Fibroblast of villous mesenchyme (primary cell): ENCODE measurements at regions not wholly inside any gene's neighbourhood (a gene's known extent, or its start where the extent isn't known, plus 50 kb on each side); places are given as distances from the start of the nearest gene placed in this dataset.

Source experiments
- DNase-seq: peaks from one replicate; pipeline ENCODE4 v3.0.0-alpha.2; 2010; ENCODE audit warnings: low read depth
- H3K4me3 ChIP-seq: 2 replicates; pipeline ENCODE4 v1.5.1; 2011; ENCODE audit warnings: low read depth, mild to moderate bottlenecking, low read length
- TF ChIP-seq, protein P1 (sequence below): IDR thresholded peaks from 2 replicates; pipeline ENCODE4 v1.5.1; 2012; ENCODE audit warnings: low read depth, mild to moderate bottlenecking, low read length; ENCODE audit not compliant: insufficient read depth

DNA sequence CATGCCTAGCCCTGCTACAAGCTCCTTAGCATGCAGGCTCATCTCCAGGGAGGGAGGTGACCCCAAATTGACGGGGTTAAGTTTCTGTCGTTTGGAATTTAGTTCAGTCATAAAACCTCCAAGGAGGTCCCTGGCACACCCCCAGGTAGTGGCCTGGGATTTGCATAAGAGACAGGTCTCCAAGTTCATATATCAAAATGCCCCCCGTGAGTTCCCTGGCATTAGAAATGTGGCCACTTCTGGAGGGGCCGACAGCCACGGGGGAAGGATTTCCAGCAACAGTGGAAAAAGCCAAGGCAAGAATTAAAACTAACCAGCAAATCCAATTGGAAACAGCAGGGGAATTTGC, 228.8 kb downstream of the BCL11B start:
- no peak for DNase-seq
- no peak overlapping the region for H3K4me3 ChIP-seq
- TF ChIP-seq, protein P1, sequence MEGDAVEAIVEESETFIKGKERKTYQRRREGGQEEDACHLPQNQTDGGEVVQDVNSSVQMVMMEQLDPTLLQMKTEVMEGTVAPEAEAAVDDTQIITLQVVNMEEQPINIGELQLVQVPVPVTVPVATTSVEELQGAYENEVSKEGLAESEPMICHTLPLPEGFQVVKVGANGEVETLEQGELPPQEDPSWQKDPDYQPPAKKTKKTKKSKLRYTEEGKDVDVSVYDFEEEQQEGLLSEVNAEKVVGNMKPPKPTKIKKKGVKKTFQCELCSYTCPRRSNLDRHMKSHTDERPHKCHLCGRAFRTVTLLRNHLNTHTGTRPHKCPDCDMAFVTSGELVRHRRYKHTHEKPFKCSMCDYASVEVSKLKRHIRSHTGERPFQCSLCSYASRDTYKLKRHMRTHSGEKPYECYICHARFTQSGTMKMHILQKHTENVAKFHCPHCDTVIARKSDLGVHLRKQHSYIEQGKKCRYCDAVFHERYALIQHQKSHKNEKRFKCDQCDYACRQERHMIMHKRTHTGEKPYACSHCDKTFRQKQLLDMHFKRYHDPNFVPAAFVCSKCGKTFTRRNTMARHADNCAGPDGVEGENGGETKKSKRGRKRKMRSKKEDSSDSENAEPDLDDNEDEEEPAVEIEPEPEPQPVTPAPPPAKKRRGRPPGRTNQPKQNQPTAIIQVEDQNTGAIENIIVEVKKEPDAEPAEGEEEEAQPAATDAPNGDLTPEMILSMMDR, result no peak

DNA sequence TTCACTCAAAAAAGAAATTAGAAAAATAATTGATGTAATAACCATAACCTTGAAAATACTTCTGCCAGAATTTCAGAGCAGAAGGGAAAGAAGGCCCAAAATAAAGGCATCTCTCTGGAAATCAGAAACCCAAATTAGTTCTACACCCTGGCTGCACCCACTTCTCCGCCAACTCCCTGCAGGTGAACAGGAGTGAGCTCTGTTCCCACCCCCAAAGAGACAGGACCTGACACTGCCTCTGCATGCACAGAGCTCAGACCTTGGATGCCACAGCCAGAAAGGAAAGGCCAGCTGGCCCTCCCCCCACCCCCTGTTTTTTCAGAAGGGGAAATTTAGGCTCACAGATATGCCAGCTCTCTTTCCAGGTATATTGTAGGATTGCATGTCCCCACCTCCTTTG, 228.2 kb downstream of the BCL11B start:
- H3K4me3 ChIP-seq, result no peak overlapping the region
- TF ChIP-seq, protein P1, result no peak
- DNase-seq, result no peak

DNA sequence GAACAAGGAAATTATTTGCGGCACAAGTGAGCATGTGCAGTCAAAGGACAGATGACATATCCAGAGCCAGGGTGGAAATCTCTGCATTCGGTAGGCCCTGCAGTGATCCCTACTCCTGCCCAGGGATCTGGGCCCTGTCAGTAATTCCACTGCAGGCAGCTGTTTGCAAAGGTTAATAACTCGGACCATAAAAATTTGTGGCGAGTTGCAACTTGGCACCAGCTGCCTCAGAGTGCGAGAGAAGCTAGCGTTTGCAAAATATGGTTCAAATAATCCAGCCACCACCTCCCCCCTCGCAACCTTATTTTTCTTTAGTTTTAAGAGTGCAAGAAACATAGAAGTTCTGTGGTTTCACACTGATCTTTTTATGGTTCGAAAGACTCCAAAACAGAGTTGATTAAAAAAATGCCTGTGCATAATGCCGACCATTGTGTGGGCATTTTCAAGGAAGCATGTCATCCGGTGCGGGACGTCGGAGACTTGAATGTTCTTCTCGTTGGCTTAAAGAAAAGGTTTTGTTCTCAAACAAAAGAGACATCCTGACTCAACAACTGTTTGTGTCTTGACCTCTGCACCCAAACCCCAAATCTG, 224.5 kb downstream of the BCL11B start:
- DNase-seq, result no peak
- no peak overlapping the region for H3K4me3 ChIP-seq
- TF ChIP-seq, protein P1, result no peak

DNA sequence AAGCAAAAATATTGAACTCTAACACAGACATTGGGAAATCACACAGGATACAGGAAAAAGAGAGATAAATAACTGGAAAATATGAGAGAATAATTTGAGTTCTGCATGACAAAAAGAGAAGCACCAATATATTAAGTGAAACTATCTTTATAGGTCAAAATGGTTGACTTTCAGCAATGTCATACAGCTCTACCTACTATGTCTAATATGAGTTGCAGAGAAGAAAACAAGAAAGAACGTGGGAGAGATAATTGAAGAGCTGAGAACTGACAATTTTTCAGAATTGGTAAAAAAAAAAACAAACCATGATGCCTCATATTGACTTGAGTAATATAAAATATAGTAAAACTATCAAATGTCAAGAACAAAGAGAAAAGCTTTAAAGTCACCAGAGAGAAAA, 221.7 kb downstream of the BCL11B start:
- no peak for DNase-seq
- TF ChIP-seq, protein P1, result no peak
- H3K4me3 ChIP-seq, result no peak overlapping the region

DNA sequence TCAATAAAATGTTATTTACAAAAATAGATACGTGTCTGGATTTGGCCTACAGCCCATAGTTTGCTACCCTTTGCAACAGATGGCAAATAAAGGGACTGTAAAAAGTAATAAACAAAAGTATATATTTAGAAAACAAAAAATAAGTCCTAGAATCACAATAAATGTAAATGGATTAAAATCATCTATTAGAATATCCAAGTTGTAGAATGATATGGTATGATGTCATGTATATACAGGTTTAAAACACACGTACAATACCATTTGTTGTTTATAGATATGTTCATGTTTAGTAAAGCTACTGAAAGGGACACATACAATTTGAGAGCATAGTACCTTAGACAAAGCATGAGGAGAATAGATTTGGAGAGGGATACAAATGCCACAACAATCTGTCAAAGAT, 219.5 kb downstream of the BCL11B start:
- no peak overlapping the region for H3K4me3 ChIP-seq
- no peak for DNase-seq
- TF ChIP-seq, protein P1, result no peak

DNA sequence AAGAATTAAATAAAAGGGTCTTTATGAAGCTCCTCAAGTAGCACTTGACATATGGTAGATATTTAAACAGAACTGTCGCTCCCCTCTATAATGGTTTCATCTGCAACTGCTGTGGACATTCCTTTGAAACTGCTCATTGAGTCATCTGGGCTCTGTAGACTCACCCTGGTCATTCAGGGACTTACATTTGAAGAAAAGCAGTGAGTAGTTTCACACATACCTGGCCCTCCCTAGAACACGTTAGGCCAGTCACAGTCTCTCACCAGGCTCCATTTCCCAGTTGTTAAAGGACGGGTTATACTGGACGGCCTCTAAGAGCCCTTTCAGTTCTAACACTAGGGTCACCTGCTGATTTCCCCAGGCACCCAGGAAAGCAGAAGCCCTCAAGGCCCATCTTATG, 217.0 kb downstream of the BCL11B start:
- TF ChIP-seq, protein P1, result no peak
- no peak overlapping the region for H3K4me3 ChIP-seq
- no peak for DNase-seq

DNA sequence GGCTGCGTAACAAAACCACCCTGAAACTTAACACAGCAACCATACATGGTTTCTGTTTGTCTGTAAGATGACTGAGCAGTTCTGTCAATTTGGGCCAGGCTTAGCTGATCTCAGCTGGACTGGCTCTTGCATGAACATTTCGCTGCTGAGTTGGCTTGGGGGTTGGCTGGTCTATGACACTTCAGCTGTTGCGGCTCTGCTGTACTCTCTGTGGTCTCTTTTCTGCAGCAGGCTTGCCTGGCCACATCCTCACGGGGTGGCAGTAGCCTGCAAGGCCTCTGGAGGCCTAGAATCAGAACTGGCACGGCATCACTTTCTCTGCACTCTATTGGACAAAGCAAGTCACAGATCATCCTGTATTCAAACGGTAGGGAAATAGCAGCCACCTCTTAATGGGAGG, 216.2 kb downstream of the BCL11B start:
- no peak for DNase-seq
- TF ChIP-seq, protein P1, result no peak

More for the DNA sequence above, 216.2 kb downstream of the BCL11B start:
- no peak overlapping the region for H3K4me3 ChIP-seq
